HG03159 (cell line): ENCODE measurements at regions not wholly inside any gene's neighbourhood (a gene's known extent, or its start where the extent isn't known, plus 50 kb on each side); places are given as distances from the start of the nearest gene placed in this dataset.
"Not testable (repeated sequence)": the region's sequence is repeated elsewhere in the genome, so short reads cannot be mapped to it uniquely, and the experiment has no call there.

Experiments used
- ATAC-seq: cut with Tn5 transposase; IDR thresholded peaks from one replicate; pipeline ENCODE4 v1.9.1; 2021; ENCODE audit warnings: mild to moderate bottlenecking, moderate library complexity; ENCODE audit not compliant: unreplicated experiment

- ATAC-seq = no peak
These were observed 261.7 kb downstream of the ETV1 start for GRCh38 chr7:13727751-13728150.

- ATAC-seq = not testable (repeated sequence)
These were observed 261.0 kb downstream of the ETV1 start for GRCh38 chr7:13728430-13728829.

- ATAC-seq = no peak
These were observed 257.8 kb downstream of the ETV1 start for GRCh38 chr7:13731643-13732042.

GRCh38 chr7:13737563-13737962 lies 251.9 kb downstream of the ETV1 start:
- ATAC-seq = no peak

GRCh38 chr7:13742126-13742525 lies 247.3 kb downstream of the ETV1 start:
- ATAC-seq = no peak

- no peak for ATAC-seq
These were observed 246.7 kb downstream of the ETV1 start for GRCh38 chr7:13742811-13743210.

GRCh38 chr7:13743226-13743625 lies 246.2 kb downstream of the ETV1 start:
- no peak for ATAC-seq

- ATAC-seq = no peak
These were observed 243.9 kb downstream of the ETV1 start for GRCh38 chr7:13745530-13745929.

- ATAC-seq = no peak
These were observed 240.5 kb downstream of the ETV1 start for GRCh38 chr7:13748998-13749397.

- ATAC-seq = no peak
These were observed 239.8 kb downstream of the ETV1 start for GRCh38 chr7:13749636-13750035.

- no peak for ATAC-seq
These were observed 237.7 kb downstream of the ETV1 start for GRCh38 chr7:13751766-13752165.

GRCh38 chr7:13757841-13758240 lies 231.6 kb downstream of the ETV1 start:
- ATAC-seq = no peak

- ATAC-seq = not testable (repeated sequence)
These were observed 223.6 kb downstream of the ETV1 start for GRCh38 chr7:13765853-13766252.

- no peak for ATAC-seq
These were observed 219.2 kb downstream of the ETV1 start for GRCh38 chr7:13770305-13770704.

- no peak for ATAC-seq
These were observed 214.5 kb downstream of the ETV1 start for GRCh38 chr7:13774976-13775375.

GRCh38 chr7:13777242-13777641 lies 212.2 kb downstream of the ETV1 start:
- no peak for ATAC-seq

- no peak for ATAC-seq
These were observed 210.5 kb downstream of the ETV1 start for GRCh38 chr7:13778967-13779366.

- ATAC-seq = no peak
These were observed 198.9 kb downstream of the ETV1 start for GRCh38 chr7:13790611-13791010.

- ATAC-seq = no peak
These were observed 197.3 kb downstream of the ETV1 start for GRCh38 chr7:13792208-13792607.

- no peak for ATAC-seq
These were observed 195.5 kb downstream of the ETV1 start for GRCh38 chr7:13793926-13794325.

GRCh38 chr7:13794581-13794980 lies 194.9 kb downstream of the ETV1 start:
- ATAC-seq = no peak

- no peak for ATAC-seq
These were observed 191.9 kb downstream of the ETV1 start for GRCh38 chr7:13797545-13797944.

- ATAC-seq = no peak
These were observed 188.6 kb downstream of the ETV1 start for GRCh38 chr7:13800694-13801448.
